ENCODE measurements at regions not wholly inside any gene's neighbourhood (a gene's known extent, or its start where the extent isn't known, plus 50 kb on each side); places are given as distances from the start of the nearest gene placed in this dataset.

DNA sequence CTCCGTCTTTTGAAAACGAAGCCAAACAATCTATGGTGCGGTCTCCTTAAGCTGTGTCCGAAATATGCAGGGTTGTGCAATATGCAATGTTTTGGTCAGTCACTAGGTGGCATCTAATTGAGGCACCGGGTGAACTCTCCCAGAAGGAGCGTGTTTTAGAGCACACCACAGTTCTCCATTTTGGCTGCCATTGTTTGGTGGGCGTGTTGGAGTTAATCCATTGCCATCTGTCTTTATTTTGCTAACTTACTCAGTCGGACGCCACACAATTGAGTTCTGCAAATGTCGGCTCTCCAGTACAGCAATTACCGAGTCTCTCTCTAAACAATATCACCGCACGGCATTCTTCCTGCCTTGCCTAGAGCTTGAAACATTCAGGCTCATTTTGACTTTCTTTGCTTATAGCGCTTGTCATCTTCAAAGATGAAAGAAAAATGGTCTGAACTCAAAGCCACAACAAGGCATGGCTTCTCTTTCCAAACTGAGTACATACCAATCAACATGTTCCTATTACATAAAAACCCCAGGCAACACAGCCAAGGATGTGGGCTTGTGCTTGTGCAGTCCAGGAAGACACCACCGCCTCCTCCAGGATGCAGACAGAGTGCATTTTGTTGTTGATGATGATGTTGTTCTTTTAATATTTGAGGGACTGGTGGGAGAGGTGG, 182.0 kb upstream of the SERP2 start:
- peak; percentile 86 for DNase-seq

DNA sequence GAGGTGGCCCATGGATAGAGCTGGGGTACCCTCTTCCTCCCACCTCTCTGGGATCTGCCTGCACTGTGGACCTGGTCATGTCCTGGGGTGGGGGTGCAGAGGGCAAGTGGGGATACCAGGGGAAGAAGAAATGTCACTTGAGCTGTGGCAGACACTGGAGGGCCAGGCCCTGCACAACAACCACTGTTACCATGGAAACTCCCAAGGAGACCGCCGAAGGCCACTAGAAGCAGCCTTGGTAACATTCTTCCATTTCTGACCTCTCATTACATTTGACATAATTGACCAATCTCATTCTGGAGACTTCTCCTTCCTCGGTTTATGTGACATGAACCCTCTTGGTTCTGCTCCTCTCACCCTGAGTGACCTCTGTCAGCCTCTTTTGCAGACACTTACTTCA, 179.9 kb upstream of the SERP2 start:
- no peak for DNase-seq

DNA sequence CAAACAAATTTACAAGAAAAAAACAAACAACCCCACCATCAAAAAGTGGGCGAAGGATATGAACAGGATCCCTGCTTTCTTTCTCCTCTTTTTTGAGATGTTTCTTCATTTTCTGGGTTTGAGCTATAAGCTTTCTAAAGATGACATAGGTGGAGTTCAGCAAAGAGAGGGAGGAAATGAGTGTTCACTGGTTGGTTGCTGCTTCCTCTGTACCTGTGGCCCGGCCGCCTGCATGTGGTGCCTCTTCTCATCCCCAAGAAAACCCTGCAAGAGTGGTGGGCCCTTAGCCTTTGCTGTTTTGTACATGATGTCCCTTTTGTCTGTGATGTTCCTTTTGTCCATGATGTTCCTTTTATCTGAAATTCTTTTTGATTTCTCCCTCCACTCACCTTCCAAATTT, 178.4 kb upstream of the SERP2 start:
- DNase-seq = no peak

DNA sequence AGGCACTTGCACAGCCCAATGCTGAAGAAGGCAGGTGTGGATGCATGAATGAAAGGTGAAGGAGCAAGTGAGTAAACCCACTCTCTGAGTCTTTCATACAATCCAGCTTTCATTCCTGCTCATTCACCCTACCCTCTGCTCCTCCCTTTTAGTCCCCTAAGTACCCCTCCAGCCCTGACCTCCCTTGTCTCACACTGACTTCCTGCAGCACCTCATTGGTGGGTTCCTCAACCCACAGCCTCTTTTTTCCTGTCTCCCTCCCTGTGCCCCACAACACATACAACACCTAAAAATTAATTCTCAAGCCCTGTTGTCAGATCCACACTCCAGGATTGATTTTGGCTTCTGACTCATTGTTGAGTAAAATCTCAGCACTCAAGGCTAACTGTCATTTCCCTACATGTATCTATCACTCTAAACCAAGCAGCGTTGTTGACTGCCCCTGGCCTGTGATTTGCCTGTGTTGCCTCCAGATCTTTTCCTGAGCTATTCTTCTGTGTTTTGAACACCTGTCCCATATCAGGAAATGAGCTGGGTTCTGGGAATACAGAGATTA, 177.3 kb upstream of the SERP2 start:
- DNase-seq = no peak

DNA sequence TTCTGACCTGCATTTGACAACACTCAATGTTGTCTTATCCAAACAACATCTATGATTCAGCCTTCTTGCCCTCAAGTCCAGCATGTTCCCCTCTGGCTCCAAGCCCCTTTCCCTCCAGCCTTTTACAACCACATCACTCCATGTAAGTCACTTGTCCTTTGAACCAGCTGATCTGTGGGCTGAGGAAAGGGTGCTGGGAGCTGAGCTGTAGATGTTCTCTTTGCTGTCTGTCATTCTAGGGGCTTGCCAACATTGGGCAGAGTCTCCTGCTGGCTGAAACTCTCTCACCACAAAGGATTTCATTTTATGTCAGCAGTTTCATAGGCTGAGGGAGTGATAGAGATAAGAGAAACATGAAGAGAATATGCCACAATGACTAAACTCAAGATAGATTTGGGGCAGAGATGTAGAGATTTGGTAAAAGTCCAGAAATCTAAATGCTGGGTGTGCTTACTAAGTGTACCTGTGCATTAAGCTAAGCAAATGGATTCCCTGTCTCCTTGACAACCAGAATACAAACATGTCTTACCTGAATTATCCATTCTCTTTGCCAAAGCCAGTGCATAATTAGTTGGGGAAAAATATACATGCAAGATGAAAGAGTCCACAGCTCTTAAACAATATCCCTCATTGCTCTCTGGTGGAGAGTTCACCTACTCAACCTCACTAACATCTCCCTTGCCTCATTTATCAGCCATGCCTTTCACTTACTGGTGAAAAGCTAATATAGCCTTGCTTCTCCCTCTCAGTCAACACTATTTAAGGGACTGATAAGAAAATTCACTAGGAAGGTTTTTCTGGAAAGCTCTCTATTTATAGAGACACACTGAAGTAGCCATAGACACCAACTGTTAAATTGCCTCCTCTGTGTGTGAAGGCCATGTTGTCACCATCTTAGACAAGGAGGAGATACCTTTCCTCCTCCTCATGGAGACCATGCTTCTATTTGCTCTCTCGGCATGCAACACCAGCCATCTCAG, 175.5 kb upstream of the SERP2 start:
- DNase-seq = no peak

DNA sequence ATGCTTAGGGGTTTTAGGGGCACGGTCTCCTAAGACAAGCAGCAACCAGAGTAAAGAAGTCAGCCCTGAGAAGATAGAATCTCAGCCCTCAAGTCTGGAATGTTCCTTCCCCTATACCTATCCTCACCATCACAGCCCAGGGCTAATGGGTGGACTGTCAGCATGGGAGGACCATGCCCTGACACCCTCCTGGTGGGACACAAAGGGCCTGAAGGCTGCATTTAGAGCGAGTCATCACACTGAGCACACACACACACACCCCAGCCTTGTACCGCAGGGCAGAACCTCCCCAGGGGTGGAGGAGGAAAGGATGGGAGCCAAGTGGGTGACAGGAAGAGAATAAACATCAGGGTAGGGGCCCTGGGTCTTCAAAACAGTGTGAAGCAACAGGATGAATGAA, 174.8 kb upstream of the SERP2 start:
- no peak for DNase-seq

DNA sequence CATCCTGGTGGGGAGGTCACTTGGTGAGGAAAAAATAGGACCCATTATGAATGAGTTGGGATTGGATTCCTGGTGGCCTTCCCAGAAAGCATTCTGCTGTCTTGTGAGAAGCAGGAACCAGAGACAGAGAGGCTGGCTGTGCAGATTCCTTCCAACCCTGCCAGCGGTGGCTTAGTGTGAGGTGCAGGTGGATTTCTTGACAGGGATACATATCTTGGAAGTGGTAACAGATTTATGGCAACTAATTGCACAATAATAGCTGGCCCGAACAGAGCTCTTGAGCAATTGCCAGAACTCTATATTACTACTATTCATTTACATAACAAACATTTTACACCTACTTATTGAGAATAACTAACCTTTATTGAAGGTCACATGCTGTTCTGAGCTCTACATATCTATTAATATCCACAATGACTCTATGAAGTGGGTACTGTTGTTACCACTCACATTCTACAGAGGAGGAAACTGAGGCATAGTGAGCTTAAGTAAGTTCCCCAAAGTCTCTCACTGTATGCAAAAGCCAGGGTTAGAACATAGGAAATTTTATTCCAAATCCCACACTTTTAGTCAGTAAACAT, 173.9 kb upstream of the SERP2 start:
- DNase-seq = no peak

DNA sequence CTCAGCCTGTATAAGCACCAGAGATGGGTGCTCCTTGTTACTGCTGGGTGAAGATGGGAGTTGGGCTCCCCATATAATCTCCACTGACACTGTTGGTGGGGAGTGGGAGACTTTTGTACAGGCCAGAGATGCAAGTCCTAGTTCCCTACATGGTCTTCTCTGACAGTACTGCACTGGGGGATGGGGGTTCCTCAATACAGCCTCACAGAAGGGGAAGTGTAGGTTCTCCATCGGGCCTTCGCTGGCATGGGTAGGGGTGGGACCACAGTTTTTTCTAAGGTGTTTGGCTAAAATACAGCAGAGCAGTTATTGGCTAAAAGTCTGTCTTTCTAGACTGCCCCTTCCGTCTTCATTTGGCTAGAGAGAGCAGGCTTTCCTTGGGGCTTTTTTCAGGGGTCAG, 167.2 kb upstream of the SERP2 start:
- no peak for DNase-seq

DNA sequence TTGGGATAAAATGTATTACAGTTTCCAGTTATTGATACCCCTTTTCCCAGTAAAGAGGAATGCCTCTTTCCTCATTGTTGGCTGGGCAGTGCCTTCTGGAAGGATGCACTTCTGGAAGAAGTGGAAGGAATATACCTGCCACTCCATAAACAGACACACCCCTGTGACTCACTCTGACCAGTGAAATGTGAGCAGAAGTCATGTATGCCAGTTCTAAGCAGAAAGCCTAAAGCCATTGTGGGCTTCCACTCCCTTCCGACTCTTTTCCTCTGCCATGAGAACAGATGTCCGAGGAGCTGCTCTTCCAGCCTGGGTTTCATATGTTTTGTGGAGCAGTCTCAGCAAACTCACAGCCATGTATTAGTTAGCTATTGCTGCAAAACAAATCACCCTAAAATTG, 166.1 kb upstream of the SERP2 start:
- DNase-seq = no peak

DNA sequence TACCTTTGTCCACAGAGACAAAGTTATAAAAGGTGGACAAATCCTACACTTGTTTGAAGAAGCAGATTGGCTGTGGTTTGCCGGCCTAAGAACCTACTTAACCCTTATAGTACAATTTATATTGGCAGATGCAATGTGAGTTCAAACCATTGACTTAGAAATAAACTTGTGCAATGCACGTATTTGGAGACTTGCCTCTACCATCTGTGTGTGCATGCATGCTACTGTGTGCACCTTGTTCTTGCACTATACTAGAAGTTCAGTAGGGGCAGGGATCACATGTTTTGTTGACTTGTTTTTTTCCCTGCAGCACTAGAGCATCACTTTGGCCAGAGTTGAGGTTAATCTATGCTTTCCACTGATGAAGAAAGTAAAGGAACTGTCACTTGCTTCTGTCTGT, 163.1 kb upstream of the SERP2 start:
- no peak for DNase-seq

DNA sequence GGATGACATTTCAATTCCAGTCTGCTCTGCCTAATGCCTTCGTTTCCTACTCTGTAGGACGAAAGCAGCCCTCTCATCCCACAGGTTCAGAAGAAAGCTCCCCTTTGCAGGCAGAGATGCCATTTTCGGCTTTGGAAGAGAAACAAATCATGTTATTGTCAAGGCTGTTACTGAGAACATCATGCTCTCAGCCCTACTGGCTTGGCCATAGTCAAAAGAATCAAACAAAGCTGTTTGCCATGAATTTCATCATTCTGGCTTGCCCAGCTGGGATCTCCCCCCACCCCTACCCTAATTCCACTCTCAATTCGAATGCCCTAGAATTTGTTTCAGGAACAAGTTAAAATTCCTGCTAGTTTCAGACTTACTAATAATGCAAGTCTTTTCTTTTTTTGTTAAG, 162.3 kb upstream of the SERP2 start:
- DNase-seq = no peak

DNA sequence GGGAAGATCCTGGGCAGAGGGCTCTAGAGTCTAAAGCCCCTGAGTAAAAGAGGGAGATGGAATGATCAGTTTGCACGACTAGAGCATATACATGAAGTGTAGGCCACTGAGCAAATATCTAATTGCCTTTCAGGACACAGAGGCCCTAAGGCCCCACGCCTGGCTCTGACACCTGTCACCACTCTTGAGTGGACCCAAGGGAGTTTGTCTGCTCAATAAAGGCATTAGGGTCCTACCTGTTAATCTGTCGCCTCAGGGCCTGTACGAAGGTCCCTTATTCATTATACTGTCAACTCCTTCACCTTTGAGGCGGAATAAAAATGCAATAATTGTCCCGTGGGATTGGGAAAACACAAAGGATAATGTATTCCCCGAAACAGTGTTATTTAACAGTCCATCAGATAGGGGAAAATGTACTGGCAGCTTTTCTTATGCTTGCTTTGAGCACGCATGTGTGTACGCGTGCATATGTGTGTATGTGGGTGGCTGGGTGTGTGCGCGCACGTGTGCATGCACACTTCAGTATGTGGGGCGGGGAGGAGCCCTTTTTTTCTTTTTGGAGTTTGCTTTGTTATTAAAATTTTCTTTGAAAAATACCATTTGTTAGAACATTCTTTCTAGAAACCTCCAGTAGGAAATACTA, 161.8 kb upstream of the SERP2 start:
- no peak for DNase-seq

DNA sequence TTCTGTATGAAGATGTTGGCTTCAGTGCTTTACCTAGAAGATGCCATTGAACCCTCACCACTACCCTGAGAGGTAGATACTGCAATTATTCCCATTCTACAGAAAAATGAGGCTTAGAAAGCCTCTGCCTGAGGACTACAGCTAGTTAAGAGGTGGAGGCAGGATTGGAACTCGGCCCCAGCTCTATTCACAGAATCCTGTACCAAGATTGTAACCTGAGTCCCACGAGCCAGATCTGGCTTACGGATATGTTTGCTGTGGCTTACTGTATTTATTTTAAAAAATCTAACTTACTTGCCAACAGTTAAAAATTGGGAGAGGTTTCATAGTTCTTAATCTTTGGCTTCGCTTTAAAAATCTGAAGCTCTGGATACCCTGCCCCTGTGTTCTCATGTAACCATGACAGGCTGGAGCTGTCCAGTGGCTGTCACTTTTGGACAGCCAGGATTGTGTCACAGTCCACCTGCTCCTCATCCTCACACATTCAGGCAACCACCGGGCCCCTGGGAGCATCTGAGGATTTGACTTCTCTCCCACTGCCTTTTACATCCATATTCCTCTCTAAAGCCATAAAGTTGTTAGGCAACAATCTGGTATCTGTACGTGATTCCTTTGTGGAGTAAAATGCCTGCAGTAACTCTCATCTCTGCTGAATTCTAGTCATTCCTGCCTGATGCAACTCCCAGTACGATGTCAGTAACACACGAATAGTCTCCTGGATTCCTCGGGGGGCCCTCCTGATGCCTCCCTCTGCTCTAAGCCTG, 160.8 kb upstream of the SERP2 start:
- no peak for DNase-seq

DNA sequence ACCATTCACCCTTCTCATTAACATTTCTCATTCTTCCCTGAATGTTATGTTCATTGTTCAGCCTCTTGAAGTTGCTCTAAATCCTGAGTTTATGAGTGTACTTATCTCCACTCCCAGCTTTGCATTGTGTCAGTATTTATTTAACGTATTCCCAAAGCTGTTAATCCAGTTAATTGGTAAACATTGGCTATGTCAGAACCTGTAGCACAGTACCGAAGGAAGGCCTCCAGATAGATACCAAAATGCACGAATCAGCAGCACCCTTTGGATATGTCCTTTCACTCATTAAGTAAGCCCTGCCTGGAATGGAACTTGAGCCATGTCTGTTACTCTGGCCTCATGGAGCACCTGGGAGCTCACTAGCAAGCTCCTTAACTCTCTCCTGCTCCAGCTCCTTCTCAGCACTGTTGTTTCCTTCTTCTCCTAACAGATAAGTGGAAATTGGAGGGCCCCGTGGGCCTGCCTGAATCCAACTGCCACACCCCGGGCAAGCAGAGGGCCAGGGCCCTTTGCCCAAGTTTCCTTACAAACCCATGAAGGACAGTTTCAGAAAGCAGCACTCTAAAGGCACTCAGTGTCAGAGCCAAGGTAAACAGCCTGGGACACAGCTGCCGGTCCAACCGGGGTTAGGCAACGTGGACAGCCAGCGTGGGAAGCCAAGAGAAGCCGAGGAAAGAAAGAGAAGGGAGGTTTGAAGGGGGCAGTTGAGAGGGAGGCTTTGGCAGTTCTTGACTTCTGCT, 155.0 kb upstream of the SERP2 start:
- DNase-seq = no peak

DNA sequence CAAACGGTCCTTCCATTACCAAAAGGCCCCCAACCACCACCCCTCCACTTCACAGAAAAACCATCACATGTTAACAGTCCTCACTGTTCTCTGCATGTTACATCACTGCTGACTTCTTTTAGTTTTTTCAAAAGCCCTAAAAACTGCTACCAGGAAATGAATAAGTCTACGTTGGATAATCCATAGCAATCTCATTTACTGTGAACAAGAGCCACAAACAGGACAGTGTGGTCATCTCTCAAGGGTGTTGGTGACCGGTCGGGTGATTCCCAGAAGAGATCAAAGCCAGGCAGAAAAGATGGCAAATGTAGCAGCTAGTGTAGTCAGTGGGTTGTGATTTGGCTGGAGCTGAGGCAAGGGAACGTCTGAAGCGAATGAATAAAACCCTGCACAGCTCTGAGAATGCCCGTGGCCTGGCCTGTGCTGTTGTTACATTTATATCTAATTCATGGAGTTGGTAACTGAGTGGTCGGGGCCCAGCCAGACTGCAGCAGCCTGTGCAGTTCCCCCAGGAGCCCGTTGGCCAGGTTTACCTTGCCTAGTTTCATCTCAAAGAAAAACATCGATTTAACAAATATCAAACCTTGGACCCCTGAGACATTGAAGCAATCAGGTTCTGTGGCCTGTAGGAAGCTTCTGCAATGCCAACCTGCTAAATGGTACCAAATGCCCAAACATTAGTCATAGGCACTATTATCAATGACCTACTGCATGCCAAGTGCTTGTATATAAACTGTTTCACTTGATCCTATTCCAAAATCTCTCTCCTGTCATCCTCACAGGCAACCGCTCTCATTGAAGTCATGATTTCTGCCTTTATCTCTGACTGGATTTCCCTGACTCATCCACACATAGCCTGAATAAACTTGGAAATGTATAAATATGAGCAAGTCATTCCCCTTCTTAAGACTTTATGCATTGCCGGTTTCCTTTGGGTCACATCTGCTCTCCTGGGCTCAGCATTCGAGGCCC, 153.8 kb upstream of the SERP2 start:
- DNase-seq = no peak

DNA sequence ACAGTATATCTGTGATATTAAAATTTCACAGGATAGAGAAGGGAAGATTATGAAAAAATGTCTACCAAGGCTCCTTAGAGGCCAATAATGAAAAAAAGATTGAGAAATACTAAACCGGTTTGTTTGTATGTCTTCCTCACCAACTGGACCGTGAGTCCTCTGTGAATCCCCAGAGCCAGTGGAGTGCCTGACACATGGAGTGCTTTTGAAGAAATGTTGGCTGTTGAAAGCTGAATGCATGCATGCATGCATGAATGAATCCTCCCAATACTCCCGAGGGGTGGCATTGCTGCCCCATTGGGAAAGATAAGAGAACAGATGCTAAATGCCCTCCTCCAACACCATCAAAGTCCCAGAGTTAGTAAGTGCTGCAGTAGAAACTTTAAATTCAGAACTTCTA, 152.7 kb upstream of the SERP2 start:
- no peak for DNase-seq

DNA sequence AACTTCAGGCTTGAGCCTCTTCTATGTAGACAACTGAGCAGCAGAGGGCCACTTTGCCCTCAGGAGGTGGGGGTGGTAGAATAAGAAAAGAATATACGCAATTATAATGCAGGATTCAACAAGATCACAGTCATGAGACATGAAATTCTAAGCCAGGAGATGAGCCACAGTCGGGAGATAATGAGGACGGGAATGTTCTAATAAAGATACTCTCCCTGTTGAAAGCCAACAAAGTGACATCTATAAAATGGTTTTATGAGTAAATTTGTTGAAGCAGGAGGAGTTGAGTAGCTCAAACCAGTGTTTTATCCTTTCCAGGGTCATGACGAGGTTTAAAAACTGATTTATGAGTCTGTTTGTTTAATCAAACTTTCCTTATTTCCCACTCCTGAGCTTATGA, 152.0 kb upstream of the SERP2 start:
- peak; percentile 2 for DNase-seq

DNA sequence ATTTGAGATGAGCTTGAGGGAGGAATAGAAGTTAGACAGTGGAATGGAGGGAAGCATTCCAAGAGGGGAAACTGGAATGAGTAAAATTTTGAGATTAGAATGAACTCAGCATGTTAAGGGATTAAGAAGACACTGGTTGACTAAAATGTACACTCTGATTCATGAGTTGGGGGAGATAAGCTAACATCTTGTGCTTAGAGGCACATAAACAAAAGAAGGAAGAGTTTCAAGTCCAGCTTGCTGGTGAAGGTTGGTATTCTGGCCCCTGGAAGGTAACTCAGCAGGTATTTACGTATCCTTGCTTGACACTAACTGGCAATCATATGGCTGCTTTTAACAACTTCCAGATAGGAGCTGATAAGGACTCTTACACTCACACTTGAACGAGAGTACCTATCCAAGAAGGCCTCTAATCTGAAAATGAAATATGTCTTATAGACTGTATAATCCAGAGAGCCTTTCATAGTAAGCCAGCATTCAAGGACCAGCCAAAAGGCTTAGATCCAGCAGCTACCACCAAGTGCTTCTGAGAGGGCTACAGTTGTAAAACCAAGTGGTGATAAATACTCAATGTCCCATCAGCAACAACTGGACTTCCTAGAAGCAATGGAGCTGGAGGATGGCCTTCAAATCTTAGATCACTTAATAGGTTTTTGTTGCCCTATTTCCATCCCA, 149.7 kb upstream of the SERP2 start:
- DNase-seq = no peak

DNA sequence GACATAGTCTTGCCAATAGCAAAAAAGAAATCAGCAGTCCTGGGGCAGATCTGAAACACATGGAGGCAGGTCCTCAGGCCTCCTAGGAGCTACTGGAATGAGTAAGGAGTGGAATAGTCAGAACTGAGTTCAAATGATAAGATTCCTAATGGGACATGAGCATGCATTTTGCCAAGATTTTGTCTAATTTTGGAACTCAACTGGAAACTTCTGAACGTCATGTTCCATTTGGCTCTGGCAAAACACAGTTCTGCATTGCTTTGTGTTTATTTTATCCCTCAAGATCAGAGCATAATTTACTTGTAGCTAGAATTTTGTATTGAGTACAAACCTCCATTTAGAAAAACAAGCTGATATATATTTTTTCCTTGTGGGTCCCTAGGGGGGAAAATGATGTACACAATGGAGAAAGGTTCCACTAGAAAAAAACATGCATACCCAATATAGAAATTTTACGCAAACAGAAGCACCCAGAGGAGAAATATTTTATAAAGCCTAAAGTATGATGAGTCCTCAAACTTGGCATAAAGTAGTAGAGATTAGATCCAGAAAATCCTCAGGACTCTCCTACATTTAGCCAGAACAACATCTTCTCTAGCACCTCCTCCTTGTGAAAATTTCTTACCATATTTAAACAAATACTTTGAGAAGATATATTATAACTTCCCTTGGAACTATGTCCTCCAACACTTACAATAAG, 149.0 kb upstream of the SERP2 start:
- DNase-seq = no peak
